ENCODE measurements at regions not wholly inside any gene's neighbourhood (a gene's known extent, or its start where the extent isn't known, plus 50 kb on each side); places are given as distances from the start of the nearest gene placed in this dataset.

DNA sequence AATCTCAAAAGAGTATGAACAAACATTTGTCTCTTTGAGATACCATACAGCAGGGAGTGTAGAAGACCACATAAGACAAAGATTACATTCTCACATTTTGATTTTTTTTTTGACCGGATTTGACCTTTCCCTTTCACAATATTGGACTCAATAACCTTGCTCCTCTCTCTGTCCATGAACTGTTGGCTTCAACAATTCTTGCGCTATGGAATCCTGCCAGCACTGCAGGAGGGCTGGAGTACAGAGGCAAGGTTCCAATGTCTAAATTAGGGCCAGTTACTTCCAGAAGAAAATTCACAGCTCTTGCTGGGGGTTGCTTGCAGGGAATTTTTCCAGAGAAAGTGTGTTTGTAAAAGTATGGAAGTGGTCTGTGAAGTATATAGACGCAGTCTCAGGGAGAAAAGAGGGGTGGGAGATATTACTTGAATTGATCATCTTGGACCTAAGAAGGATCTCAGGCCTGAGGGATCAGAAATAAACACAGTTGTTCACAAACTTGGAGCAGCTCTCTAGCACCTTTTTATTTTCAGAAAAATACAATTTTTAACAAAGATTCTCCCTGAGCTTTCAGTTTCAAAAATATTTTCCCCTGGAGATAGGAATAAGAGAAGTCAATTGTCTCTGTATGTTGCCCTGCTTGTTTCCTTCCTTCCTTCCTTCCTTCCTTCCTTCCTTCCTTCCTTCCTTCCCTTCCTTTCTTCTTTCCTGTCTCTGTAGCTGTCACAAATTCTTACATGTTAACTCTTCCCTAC is 765.9 kb downstream of the BCKDHB start:
- DNase-seq (ENCODE audit: low read depth, low spot score) (no peak), ATAC-seq (no peak)
- H3K79me2 ChIP-seq (ENCODE audit: insufficient read depth, low read length): no peaks in the 10 kb centered on the region
- BruUV-seq (replicated peaks): no TSS peak
- H3K4me1 ChIP-seq (ENCODE audit: control insufficient read depth in 1 of 2, insufficient read depth in 2 of 2, low read length in 2 of 2): no peaks in the 10 kb centered on the region
- H3K27me3 ChIP-seq (ENCODE audit: insufficient read depth, low read length): no peaks in the 10 kb centered on the region
- POLR2A ChIA-PET: no interaction called here
- H3K9ac ChIP-seq (ENCODE audit: low read length): no peak overlapping the region
- no peaks in the 10 kb centered on the region for H4K20me1 ChIP-seq (ENCODE audit: insufficient read depth)
- TF ChIP-seq YY1 (IDR thresholded peaks at IDR 0.05; ENCODE audit: extremely low read depth, insufficient replicate concordance, low read depth, low read length): no peak
- no peak for TF ChIP-seq ZFX (IDR thresholded peaks at IDR 0.05)
- TF ChIP-seq, protein P1, sequence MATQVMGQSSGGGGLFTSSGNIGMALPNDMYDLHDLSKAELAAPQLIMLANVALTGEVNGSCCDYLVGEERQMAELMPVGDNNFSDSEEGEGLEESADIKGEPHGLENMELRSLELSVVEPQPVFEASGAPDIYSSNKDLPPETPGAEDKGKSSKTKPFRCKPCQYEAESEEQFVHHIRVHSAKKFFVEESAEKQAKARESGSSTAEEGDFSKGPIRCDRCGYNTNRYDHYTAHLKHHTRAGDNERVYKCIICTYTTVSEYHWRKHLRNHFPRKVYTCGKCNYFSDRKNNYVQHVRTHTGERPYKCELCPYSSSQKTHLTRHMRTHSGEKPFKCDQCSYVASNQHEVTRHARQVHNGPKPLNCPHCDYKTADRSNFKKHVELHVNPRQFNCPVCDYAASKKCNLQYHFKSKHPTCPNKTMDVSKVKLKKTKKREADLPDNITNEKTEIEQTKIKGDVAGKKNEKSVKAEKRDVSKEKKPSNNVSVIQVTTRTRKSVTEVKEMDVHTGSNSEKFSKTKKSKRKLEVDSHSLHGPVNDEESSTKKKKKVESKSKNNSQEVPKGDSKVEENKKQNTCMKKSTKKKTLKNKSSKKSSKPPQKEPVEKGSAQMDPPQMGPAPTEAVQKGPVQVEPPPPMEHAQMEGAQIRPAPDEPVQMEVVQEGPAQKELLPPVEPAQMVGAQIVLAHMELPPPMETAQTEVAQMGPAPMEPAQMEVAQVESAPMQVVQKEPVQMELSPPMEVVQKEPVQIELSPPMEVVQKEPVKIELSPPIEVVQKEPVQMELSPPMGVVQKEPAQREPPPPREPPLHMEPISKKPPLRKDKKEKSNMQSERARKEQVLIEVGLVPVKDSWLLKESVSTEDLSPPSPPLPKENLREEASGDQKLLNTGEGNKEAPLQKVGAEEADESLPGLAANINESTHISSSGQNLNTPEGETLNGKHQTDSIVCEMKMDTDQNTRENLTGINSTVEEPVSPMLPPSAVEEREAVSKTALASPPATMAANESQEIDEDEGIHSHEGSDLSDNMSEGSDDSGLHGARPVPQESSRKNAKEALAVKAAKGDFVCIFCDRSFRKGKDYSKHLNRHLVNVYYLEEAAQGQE (IDR thresholded peaks at IDR 0.05; ENCODE audit: low read depth): no peak
- TF ChIP-seq, protein P2, sequence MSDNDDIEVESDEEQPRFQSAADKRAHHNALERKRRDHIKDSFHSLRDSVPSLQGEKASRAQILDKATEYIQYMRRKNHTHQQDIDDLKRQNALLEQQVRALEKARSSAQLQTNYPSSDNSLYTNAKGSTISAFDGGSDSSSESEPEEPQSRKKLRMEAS (IDR thresholded peaks at IDR 0.05): no peak
- no peak for TF ChIP-seq CBX3 (IDR thresholded peaks at IDR 0.05; ENCODE audit: low read depth)
- TF ChIP-seq FOSL1 (IDR thresholded peaks at IDR 0.05; ENCODE audit: low read depth): no peak
- TF ChIP-seq EZH2 (IDR thresholded peaks at IDR 0.05): no peak
- no peak for TF ChIP-seq POLR2A (IDR thresholded peaks at IDR 0.05; ENCODE audit: borderline replicate concordance, extremely low read depth, insufficient read depth, insufficient read length)
- TF ChIP-seq ELF1 (IDR thresholded peaks at IDR 0.05; ENCODE audit: borderline replicate concordance, low read depth): no peak
- TF ChIP-seq, protein P3, sequence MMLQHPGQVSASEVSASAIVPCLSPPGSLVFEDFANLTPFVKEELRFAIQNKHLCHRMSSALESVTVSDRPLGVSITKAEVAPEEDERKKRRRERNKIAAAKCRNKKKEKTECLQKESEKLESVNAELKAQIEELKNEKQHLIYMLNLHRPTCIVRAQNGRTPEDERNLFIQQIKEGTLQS (IDR thresholded peaks at IDR 0.05): no peak
- TF ChIP-seq EZH2phosphoT487 (IDR thresholded peaks at IDR 0.05; ENCODE audit: borderline replicate concordance): no peak
- TF ChIP-seq JUND (IDR thresholded peaks at IDR 0.05): no peak
- TF ChIP-seq POLR2AphosphoS5 (IDR thresholded peaks at IDR 0.05; ENCODE audit: low read depth, low read length): no peak
- no peak for TF ChIP-seq CTCF (IDR thresholded peaks at IDR 0.05 in 2 of 3, conservative IDR thresholded peaks at IDR 0.05 in 1 of 3; ENCODE audit: borderline replicate concordance in 1 of 3, insufficient read depth in 1 of 3, low read depth in 2 of 3, low read length in 2 of 3)
- no peak for TF ChIP-seq SIN3A (IDR thresholded peaks at IDR 0.05; ENCODE audit: low read depth)
- no peak for TF ChIP-seq EGR1 (IDR thresholded peaks at IDR 0.05; ENCODE audit: low read depth)
- no peak for TF ChIP-seq CEBPB (IDR thresholded peaks at IDR 0.05; ENCODE audit: low read depth)
- TF ChIP-seq RAD21 (IDR thresholded peaks at IDR 0.05; ENCODE audit: low read depth): no peak
- no peak for TF ChIP-seq TCF7L2 (IDR thresholded peaks at IDR 0.05; ENCODE audit: borderline replicate concordance, extremely low read depth, insufficient read depth, insufficient read length)
- TF ChIP-seq, protein P4, sequence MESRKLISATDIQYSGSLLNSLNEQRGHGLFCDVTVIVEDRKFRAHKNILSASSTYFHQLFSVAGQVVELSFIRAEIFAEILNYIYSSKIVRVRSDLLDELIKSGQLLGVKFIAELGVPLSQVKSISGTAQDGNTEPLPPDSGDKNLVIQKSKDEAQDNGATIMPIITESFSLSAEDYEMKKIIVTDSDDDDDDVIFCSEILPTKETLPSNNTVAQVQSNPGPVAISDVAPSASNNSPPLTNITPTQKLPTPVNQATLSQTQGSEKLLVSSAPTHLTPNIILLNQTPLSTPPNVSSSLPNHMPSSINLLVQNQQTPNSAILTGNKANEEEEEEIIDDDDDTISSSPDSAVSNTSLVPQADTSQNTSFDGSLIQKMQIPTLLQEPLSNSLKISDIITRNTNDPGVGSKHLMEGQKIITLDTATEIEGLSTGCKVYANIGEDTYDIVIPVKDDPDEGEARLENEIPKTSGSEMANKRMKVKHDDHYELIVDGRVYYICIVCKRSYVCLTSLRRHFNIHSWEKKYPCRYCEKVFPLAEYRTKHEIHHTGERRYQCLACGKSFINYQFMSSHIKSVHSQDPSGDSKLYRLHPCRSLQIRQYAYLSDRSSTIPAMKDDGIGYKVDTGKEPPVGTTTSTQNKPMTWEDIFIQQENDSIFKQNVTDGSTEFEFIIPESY (IDR thresholded peaks at IDR 0.05; ENCODE audit: extremely low read depth, insufficient replicate concordance, low read length): no peak
- no peak overlapping the region for H2AFZ ChIP-seq (ENCODE audit: low read depth, low read length, poor library complexity, severe bottlenecking)
- H3K9me3 ChIP-seq (ENCODE audit: control insufficient read depth in 1 of 2, insufficient read depth in 1 of 2, low read depth in 1 of 2, low read length in 2 of 2): no peaks in the 10 kb centered on the region
- RAD21 ChIA-PET (ENCODE audit: low non-redundant PET in 1 of 2, low total read pairs in 2 of 2, uncharacterized antibody in 2 of 2, unreplicated experiment in 2 of 2): no interaction called here
- CTCF ChIA-PET: no interaction called here
- H3K9me2 ChIP-seq (ENCODE audit: insufficient read depth): no peaks in the 10 kb centered on the region
- intact Hi-C loops (cut with micrococcal nuclease): no loop called here
- no peak overlapping the region for H3K4me3 ChIP-seq (replicated peaks in 1 of 2; ENCODE audit: low read depth in 1 of 2, low read length in 2 of 2)
- H3K27ac ChIP-seq (ENCODE audit: low read depth, low read length): no peak overlapping the region
- no peak overlapping the region for H3K4me2 ChIP-seq (ENCODE audit: low read length)
- no peaks in the 10 kb centered on the region for H3K36me3 ChIP-seq (ENCODE audit: control insufficient read depth in 1 of 2, insufficient read depth in 2 of 2, low read length in 2 of 2)
